Heart right ventricle (tissue), 16 donors: ENCODE measurements at regions not wholly inside any gene's neighbourhood (a gene's known extent, or its start where the extent isn't known, plus 50 kb on each side); places are given as distances from the start of the nearest gene placed in this dataset.
A peak's percentile ranks its signal among the peaks of the same experiment; 100 is the strongest.

Experiments
- ATAC-seq, 8 donors: fragments of 200-7000 bp; cut with Tn5 transposase; one replicate each; pipeline ENCODE4 v1.9.1; 2020; ENCODE audit warnings: mild to moderate bottlenecking in 8 of 8, moderate library complexity in 8 of 8, moderate number of reproducible peaks in 1 of 8
- DNase-seq, 2 donors: peaks; one replicate each; pipeline ENCODE4 v3.0.0-alpha.2; 2020
- H3K27ac ChIP-seq, 10 donors: fragments of 200-600 bp; sonication (generic) in 2 of 10; one replicate each; pipeline versions ENCODE4 v1.5.0 to v1.8.0; 2020 to 2022; ENCODE audit warnings: mild to moderate bottlenecking in 3 of 10
- H3K27me3 ChIP-seq, 7 donors: fragments of 200-600 bp; one replicate each; pipeline ENCODE4 v1.8.0; 2021 to 2022; ENCODE audit warnings: mild to moderate bottlenecking in 2 of 7
- H3K36me3 ChIP-seq, 9 donors: fragments of 200-600 bp; sonication (generic) in 1 of 9; one replicate each; pipeline versions ENCODE4 v1.5.0 to v1.8.0; 2020 to 2022; ENCODE audit warnings: mild to moderate bottlenecking in 2 of 9
- H3K4me1 ChIP-seq, 9 donors: fragments of 200-600 bp; sonication (generic) in 1 of 9; one replicate each; pipeline versions ENCODE4 v1.5.0 to v1.8.0; 2020 to 2022; ENCODE audit warnings: mild to moderate bottlenecking in 4 of 9
- H3K4me3 ChIP-seq, 10 donors: fragments of 200-600 bp; sonication (generic) in 2 of 10; one replicate each; pipeline versions ENCODE4 v1.5.0 to v1.8.0; 2020 to 2022; ENCODE audit warnings: mild to moderate bottlenecking in 7 of 10, moderate library complexity in 2 of 10
- H3K9me3 ChIP-seq, 11 donors: fragments of 200-600 bp in 10 of 11; sonication (generic) in 2 of 11; one replicate each; pipeline versions ENCODE4 v1.5.0 to v1.8.0; 2013 to 2022; ENCODE audit warnings: mild to moderate bottlenecking in 2 of 11, control low read depth in 1 of 11, moderate library complexity in 1 of 11
- WGBS, 2 donors: extraction: QIAGEN DNeasy Blood & Tissue Kit; methylation state at CpG; one replicate each; pipeline ENCODE4 v1.1.7; 2013; ENCODE audit warnings: inconsistent platforms in 1 of 2; 5-methylcytosine and 5-hydroxymethylcytosine counted together
- intact Hi-C, 10 donors: fragments of 100-400 bp; cut with DNase I; formaldehyde crosslinking; loops; one replicate each; pipeline versions ENCODE4 v1.11.1 to v1.14.2; 2022
- TF ChIP-seq, protein P1 (sequence below), 9 donors: fragments of 200-600 bp; sonication (generic) in 2 of 9; IDR thresholded peaks; one replicate each; pipeline versions ENCODE4 v1.5.0 to v1.8.0; 2021 to 2022; ENCODE audit warnings: antibody characterized with exemption in 9 of 9, mild to moderate bottlenecking in 5 of 9, moderate library complexity in 1 of 9
- donor health status: Arrhythmogenic right ventricular cardiomyopathy.
- donor health status: ischemic (EF 13 %, LVEDD 7.1; RV severe dilation, severe dysfunction).
- donor health status: healthy with polysubstance abuse.
- donor health status: DM: no; HTN: yes; CAD: no.
- donor health status: DM: no; HTN: no; CAD: no.
- donor health status: ischemic (EF 25% LVEDD 6.9; RV normal size, moderate dysfunction).
- donor health status: ischemic (EF 25% LVEDD 5.7; RV mildly dilated, moderate dysfunction).
- donor health status: healthy.
- donor health status: DM: yes; HTN: yes; CAD: no.
- donor health status: Ischemic cardiomyopathy.
- donor health status: ischemic (EF 35%, LVEDD 5.7; RV mildly dilated, moderate dysfunction).
- donor health status: nonischemic (EF 11% LVEDD 7.7; RV severe dilation, severe dysfunction).
- donor health status: DM: yes; HTN: yes; CAD: no.
- donor health status: PGD.
- donor health status: ischemic (EF 29% LVEDD 5.4; RV normal size, mild dysfunction).
- donor health status: nonischemic (EF 23%, LVEDD 6.1; RV moderate dilation, normal function).

DNA sequence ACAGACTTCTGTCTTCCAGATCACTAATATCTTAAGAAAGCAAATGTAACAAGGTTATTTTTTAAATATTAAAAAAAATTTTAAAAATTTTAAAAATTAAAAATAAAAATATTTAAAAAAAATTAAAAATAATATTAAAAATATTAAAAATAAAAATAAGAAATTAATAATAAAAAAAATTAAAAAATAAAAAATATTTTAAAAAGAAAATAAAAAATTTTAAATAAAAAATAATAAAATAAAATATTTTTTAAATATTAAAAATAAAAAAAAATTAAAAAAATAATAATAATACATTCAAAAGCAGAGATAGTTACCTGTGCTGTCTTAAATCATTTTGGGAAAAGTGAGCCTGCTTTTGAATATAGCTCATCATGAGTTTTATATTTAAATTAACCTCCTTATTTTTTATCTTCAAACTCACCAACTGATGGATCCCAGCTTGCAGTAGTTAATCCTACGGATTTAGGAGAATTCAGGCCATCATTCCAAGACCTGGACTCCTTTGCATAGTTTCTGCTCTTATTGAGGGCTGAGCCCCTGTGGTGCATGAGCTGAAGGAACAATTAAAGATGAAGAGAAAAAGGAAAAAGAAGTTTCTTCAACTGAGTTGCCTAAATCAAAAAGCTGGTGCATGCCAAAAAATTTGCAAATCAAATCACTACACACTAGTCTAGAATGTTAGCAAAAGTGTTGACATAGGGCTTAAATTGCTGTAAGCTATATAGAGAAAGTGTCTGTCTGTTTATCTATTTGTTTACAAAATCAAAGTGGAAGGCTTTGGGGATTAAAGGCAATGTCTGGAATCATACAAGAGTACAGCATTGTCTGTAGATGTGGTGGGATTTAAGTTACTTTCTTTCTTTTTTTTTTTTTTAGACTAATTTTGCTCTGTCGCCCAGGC, 50.5 kb upstream of the ZNF438 start:
- H3K4me1 ChIP-seq, result peaks cover 0 to 3% (median 0%) of the 10 kb centered on the region in 9 donors
- H3K27ac ChIP-seq, result no peak overlapping the region
- WGBS, 2 donors, result 89 to 93% methylated on average over 2 of the region's 2 CpGs
- no peaks in the 10 kb centered on the region for H3K36me3 ChIP-seq
- TF ChIP-seq, protein P1, sequence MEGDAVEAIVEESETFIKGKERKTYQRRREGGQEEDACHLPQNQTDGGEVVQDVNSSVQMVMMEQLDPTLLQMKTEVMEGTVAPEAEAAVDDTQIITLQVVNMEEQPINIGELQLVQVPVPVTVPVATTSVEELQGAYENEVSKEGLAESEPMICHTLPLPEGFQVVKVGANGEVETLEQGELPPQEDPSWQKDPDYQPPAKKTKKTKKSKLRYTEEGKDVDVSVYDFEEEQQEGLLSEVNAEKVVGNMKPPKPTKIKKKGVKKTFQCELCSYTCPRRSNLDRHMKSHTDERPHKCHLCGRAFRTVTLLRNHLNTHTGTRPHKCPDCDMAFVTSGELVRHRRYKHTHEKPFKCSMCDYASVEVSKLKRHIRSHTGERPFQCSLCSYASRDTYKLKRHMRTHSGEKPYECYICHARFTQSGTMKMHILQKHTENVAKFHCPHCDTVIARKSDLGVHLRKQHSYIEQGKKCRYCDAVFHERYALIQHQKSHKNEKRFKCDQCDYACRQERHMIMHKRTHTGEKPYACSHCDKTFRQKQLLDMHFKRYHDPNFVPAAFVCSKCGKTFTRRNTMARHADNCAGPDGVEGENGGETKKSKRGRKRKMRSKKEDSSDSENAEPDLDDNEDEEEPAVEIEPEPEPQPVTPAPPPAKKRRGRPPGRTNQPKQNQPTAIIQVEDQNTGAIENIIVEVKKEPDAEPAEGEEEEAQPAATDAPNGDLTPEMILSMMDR (IDR thresholded peaks at IDR 0.05), result no peak
- H3K4me3 ChIP-seq, result no peak overlapping the region
- no peaks in the 10 kb centered on the region for H3K9me3 ChIP-seq
- no peaks in the 10 kb centered on the region for H3K27me3 ChIP-seq
- DNase-seq (no peak), ATAC-seq (no peak)
- intact Hi-C loops, result no loop called here

DNA sequence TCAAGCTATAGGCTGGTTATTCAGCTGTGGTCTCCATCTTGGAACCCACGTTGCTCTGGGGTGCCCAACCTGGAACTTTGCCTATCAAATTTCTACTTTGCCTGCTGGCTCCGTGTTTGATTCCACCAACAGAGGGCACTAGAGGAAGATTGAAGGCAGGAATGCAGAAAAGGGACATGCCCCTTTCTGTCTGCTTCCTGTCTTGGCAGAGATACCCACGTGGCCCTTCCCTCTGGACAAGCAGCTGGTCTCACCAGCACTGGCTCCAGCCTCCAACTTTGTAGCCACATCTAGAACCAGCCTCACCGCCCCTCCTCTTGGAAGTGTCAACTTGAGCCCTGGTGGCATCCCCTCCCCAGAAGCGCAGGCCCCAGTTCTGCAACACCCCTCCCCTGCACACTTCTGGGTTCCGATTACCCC, 52.1 kb upstream of the ZNF438 start:
- DNase-seq (peak; percentile 22 to 51), ATAC-seq (peak in 6 of 8 donors; percentile 39 to 82 (median 60))
- Histone ChIP-seq H3K9me3 (no peaks in the 10 kb centered on the region), H3K4me3 (no peak overlapping the region), H3K27ac (no peak overlapping the region), H3K27me3 (no peaks in the 10 kb centered on the region), H3K36me3 (no peaks in the 10 kb centered on the region), H3K4me1 (peaks cover 0 to 3% (median 0%) of the 10 kb centered on the region in 9 donors)
- TF ChIP-seq, protein P1 (IDR thresholded peaks at IDR 0.05), result peak in 8 of 9 donors; percentile 31 to 62 (median 56)
- intact Hi-C loops, result no loop called here
- 49 to 52% methylated on average over 6 of the region's 6 CpGs for WGBS, 2 donors

DNA sequence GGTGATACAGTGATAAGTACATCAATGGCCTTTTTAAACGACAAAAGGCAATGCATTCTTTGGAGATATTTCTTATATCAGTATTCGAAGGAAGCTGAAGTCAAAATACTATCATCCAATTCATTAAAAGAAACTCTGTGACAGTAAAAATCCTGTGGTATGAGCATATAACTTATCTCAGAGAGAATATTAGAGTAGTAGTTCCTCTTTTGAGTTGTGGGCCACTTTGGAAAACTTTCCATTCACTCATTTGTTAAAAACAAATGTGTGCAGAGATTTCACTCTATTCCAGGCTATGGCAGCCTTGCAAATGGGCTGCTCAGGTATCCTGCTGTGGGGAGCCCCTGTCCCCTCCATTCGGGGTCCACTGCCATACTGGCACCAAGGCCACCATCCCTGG, 55.3 kb upstream of the ZNF438 start:
- WGBS, 2 donors, result 82 to 90% methylated on average over 3 of the region's 3 CpGs
- Histone ChIP-seq H3K27ac (no peak overlapping the region), H3K4me3 (no peak overlapping the region), H3K27me3 (no peaks in the 10 kb centered on the region), H3K9me3 (no peaks in the 10 kb centered on the region), H3K36me3 (no peaks in the 10 kb centered on the region), H3K4me1 (peaks cover 0 to 3% (median 0%) of the 10 kb centered on the region in 9 donors)
- intact Hi-C loops, result no loop called here
- DNase-seq (no peak), ATAC-seq (no peak)
- TF ChIP-seq, protein P1 (IDR thresholded peaks at IDR 0.05), result no peak

DNA sequence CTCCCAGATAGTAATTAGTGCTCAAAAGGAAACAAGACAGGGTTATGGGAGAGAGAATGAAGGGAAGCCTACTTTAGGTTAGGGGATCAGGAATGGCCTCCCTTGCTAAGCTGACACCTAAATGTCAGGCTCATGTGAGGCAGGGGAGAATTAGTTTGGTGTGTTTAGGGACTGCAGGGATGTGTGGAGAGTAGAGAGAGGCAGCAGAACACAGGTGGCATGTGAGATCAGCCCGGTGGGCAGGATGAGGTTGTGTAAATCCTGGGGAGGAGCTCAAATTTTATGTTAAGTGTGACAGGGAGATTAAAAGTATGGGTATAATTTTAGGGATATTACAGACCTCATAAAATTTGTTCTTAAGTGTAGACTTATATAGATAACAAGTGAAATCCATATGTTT, 56.2 kb upstream of the ZNF438 start:
- peaks cover 0 to 3% (median 0%) of the 10 kb centered on the region in 9 donors for H3K4me1 ChIP-seq
- TF ChIP-seq, protein P1 (IDR thresholded peaks at IDR 0.05), result no peak
- intact Hi-C loops, result no loop called here
- H3K27ac ChIP-seq, result no peak overlapping the region
- no peaks in the 10 kb centered on the region for H3K36me3 ChIP-seq
- WGBS, 2 donors, result 91 to 100% methylated on average over 1 of the region's 1 CpG
- ATAC-seq, result no peak
- H3K27me3 ChIP-seq, result no peaks in the 10 kb centered on the region
- no peak overlapping the region for H3K4me3 ChIP-seq
- H3K9me3 ChIP-seq, result no peaks in the 10 kb centered on the region
- DNase-seq, result no peak
